Transverse colon (tissue), 4 donors: ENCODE measurements at regions not wholly inside any gene's neighbourhood (a gene's known extent, or its start where the extent isn't known, plus 50 kb on each side); places are given as distances from the start of the nearest gene placed in this dataset.

Experiments
- DNase-seq: peaks from one replicate; pipeline ENCODE4 v3.0.0-alpha.2; 2019
- H3K27ac ChIP-seq, 4 donors: fragments of 200-600 bp; sonication (generic); 2 replicates each; pipeline ENCODE4 v1.5.1; 2016 to 2018; ENCODE audit warnings: inconsistent platforms in 4 of 4
- H3K27me3 ChIP-seq: fragments of 200-600 bp; sonication (generic); 2 replicates; pipeline ENCODE4 v1.5.1; 2017; ENCODE audit warnings: inconsistent platforms
- H3K36me3 ChIP-seq, 4 donors: fragments of 200-600 bp; sonication (generic); 2 replicates each; pipeline ENCODE4 v1.5.1; 2017 to 2019; ENCODE audit warnings: inconsistent platforms in 4 of 4
- H3K4me1 ChIP-seq, 4 donors: fragments of 200-600 bp; sonication (generic); 2 replicates each; pipeline ENCODE4 v1.5.1; 2017 to 2020; ENCODE audit warnings: inconsistent platforms in 4 of 4
- H3K4me3 ChIP-seq, 4 donors: fragments of 200-600 bp; sonication (generic); 1 replicate in 1 of 4; 2 replicates in 3 of 4; pipeline versions ENCODE4 v1.5.1 to v1.6.1; 2017 to 2019; ENCODE audit warnings: inconsistent platforms in 4 of 4
- H3K9me3 ChIP-seq, 2 donors: fragments of 200-600 bp; sonication (generic); 2 replicates each; pipeline ENCODE4 v1.5.1; 2017 to 2019; ENCODE audit warnings: inconsistent platforms in 2 of 2
- EP300 ChIP-seq: sonication (generic); formaldehyde crosslinking; IDR thresholded peaks from one replicate; pipeline ENCODE4 v1.6.1; 2017; ENCODE audit warnings: antibody characterized with exemption, low read depth
- POLR2A ChIP-seq: fragments of 450-650 bp; IDR thresholded peaks from one replicate; pipeline ENCODE4 v1.6.1; 2016; ENCODE audit warnings: antibody characterized with exemption, mild to moderate bottlenecking, moderate library complexity
- POLR2AphosphoS5 ChIP-seq, 3 donors: sonication (generic); formaldehyde crosslinking; IDR thresholded peaks; one replicate each; pipeline ENCODE4 v1.6.1; 2016; ENCODE audit warnings: antibody characterized with exemption in 3 of 3
- WGBS, 2 donors: methylation state at CpG; one replicate each; pipeline ENCODE4 v1.1.5; 2018; ENCODE audit warnings: low coverage in 1 of 2; 5-methylcytosine and 5-hydroxymethylcytosine counted together
- in situ Hi-C, 4 donors: fragments of 200-750 bp; cut with MboI; loops; one replicate each; pipeline versions ENCODE4 v1.15.0 to v1.15.1; 2017; ENCODE audit warnings: low sequenced_read_pairs in 3 of 4, low pct_ligation_motif_present in 1 of 4, low pct_unique_long_range_greater_than_20kb in 1 of 4
- intact Hi-C: fragments of 100-400 bp; cut with DNase I; formaldehyde crosslinking; loops from one replicate; pipeline ENCODE4 v1.15.1; 2023; ENCODE audit warnings: low total_unique reads
- TF ChIP-seq, protein P1 (sequence below), 5 experiments: fragments of 200-600 bp in 3 of 5; fragments of 450-650 bp in 2 of 5; sonication (generic) in 3 of 5; IDR thresholded peaks; 1 replicate in 2 of 5; 2 replicates in 3 of 5; pipeline ENCODE4 v1.5.1; 2016 to 2017; ENCODE audit warnings: antibody characterized with exemption in 5 of 5, inconsistent platforms in 3 of 5, mild to moderate bottlenecking in 2 of 5, moderate library complexity in 1 of 5

DNA sequence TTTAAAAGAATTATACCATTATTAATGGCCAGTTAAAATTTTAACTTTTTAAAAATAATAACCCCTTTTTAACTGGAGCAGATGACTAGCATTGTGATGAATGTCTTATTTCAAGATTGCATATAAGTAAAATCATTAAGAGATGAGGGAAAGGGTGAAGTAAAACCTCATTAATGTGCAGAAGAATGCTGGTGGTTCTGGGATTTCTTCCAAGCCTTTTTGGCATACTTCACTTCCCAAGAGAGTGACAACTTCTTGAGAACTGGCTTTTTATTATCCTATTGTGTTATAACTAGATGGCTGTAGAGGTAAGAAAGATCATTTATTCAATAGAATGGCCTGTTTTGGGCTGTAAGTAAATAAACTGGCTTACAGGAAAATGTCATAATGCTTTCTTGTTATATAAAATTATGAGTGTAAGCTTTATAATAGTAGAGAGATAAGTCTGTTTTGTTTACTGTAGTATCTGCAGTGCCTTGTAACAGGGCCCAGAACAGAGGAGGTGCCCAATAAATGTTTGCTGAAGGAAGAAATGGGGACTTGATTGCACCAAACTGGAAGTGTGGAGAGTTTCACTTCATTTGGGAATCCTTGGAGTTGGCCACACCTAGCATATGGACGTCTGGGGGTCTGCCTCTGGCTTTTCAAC is 242.9 kb upstream of the PITX2 start:
- intact Hi-C loops (no loop called here), in situ Hi-C loops (no loop called here)
- no peak for DNase-seq
- no peaks in the 10 kb centered on the region for H3K27me3 ChIP-seq
- TF ChIP-seq POLR2A (no peak), EP300 (no peak)
- no peaks in the 10 kb centered on the region for H3K36me3 ChIP-seq
- no peak overlapping the region for H3K4me3 ChIP-seq
- peak overlapping the region in 3 of 4 donors; percentile 10 to 36 (median 32) for H3K27ac ChIP-seq
- H3K4me1 ChIP-seq, result peaks cover 0 to 27% (median 6%) of the 10 kb centered on the region in 4 donors
- H3K9me3 ChIP-seq, result no peaks in the 10 kb centered on the region
- 15% methylated on average over 1 of the region's 1 CpG; no CpG with 5 or more reads in 1 of the 2 donors for WGBS, 2 donors

DNA sequence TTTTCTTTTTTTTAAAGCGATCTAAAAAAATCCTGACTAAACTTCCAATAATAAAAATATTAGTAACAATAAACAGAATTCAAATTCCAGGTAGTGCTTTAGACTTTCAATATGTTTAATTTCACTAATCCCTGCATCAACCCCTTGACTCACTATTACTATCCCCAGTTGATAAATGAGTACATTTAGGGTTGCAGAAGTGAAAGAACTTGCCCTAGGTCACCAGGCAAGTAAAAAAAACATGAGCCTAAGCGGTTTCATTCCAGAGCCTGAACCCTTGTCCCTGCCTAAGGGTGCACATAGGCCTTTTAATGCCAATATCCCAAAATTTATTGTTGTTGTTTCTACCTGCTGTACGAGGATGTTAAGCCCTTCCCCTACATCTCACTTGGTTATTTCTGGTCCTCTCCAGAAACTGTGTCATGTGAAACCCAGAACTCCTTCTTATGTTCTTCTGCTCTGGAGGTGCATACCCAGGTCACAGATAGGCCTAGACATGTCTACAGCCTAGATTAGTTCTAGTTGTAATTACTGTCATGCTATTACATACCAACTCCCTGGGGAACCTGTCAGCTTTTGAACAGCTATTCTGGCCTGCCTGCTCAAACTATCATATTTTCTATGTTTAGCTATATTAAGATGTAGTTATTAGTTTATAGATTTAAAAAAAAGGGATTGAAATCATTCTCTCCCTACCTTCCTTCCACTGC is 244.5 kb upstream of the PITX2 start:
- no peak overlapping the region for H3K27ac ChIP-seq
- H3K27me3 ChIP-seq, result no peaks in the 10 kb centered on the region
- no peak overlapping the region for H3K4me3 ChIP-seq
- in situ Hi-C loops (no loop called here), intact Hi-C loops (no loop called here)
- H3K36me3 ChIP-seq, result no peaks in the 10 kb centered on the region
- 70 to 87% methylated on average over 3 of the region's 3 CpGs for WGBS, 2 donors
- DNase-seq, result no peak
- no peaks in the 10 kb centered on the region for H3K9me3 ChIP-seq
- TF ChIP-seq POLR2A (no peak), EP300 (no peak), POLR2AphosphoS5 (IDR thresholded peaks at IDR 0.05) (no peak)
- TF ChIP-seq, protein P1, sequence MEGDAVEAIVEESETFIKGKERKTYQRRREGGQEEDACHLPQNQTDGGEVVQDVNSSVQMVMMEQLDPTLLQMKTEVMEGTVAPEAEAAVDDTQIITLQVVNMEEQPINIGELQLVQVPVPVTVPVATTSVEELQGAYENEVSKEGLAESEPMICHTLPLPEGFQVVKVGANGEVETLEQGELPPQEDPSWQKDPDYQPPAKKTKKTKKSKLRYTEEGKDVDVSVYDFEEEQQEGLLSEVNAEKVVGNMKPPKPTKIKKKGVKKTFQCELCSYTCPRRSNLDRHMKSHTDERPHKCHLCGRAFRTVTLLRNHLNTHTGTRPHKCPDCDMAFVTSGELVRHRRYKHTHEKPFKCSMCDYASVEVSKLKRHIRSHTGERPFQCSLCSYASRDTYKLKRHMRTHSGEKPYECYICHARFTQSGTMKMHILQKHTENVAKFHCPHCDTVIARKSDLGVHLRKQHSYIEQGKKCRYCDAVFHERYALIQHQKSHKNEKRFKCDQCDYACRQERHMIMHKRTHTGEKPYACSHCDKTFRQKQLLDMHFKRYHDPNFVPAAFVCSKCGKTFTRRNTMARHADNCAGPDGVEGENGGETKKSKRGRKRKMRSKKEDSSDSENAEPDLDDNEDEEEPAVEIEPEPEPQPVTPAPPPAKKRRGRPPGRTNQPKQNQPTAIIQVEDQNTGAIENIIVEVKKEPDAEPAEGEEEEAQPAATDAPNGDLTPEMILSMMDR (IDR thresholded peaks at IDR 0.05), result no peak
- peaks cover 0 to 26% (median 6%) of the 10 kb centered on the region in 4 donors for H3K4me1 ChIP-seq

DNA sequence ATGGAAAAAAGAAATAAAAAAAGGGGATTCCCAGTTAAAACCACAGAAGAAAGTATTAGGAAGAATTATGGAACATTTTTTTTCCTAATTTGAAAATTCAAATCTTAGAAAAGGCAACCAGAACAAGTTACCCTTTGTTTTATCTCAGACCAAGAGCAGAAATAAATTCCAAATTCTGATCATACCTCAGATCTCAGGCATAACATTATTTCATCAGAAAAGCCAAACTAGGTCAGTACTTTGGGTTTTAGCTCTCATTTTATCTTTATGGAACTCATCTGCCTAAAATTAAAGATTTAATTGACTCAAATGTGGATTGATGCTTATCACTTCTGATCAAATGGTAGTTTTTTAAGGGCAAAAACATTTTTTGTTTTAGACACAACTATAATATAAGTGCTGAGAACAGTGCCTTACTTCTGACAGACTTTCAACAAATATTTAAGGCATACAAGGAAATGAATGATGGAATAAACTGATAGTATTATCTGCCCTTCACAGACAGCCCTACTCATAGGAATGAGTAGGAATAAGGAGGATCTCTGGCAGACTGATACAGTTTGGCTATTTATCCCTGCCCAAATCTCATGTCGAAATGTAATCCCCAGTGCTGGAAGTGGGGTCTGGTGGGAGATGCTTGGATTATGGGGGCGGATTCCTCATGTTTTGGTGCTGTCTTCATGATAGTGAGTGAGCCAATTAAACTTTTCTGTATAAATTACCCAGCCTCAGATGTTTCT is 245.3 kb upstream of the PITX2 start:
- Histone ChIP-seq H3K4me3 (no peak overlapping the region), H3K27me3 (no peaks in the 10 kb centered on the region), H3K36me3 (no peaks in the 10 kb centered on the region), H3K9me3 (no peaks in the 10 kb centered on the region), H3K4me1 (peaks cover 0 to 26% (median 6%) of the 10 kb centered on the region in 4 donors), H3K27ac (no peak overlapping the region)
- TF ChIP-seq POLR2A, result no peak
- TF ChIP-seq, protein P1 (IDR thresholded peaks at IDR 0.05), result no peak
- TF ChIP-seq EP300, result no peak
- TF ChIP-seq POLR2AphosphoS5 (IDR thresholded peaks at IDR 0.05), result no peak
- in situ Hi-C loops, result no loop called here
- WGBS, 2 donors, result 80 to 93% methylated on average over 1 to 2 of the region's 2 CpGs
- no peak for DNase-seq
- intact Hi-C loops, result no loop called here

DNA sequence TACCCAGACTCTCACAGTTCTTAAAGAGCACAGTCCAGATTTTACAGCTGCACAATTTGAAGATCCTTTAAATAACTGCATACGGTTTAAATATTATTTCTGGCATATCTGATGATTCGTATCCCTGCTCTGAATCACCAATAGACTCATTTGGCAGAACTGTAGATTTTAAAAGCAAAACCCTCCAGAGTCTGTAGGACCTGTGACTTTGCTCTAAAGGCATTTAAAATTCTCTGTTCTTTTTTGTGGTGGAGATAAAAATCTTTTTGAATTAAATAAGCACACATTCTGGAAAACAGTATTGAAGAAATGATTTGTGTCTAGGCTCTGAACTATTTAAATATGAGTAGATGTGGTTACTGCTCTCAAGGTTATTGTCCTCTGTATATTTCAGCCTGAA is 246.2 kb upstream of the PITX2 start:
- 32 to 36% methylated on average over 2 of the region's 2 CpGs for WGBS, 2 donors
- no peaks in the 10 kb centered on the region for H3K36me3 ChIP-seq
- H3K4me1 ChIP-seq, result peaks cover 0 to 26% (median 6%) of the 10 kb centered on the region in 4 donors
- no peak for DNase-seq
- H3K27ac ChIP-seq, result no peak overlapping the region
- TF ChIP-seq POLR2AphosphoS5 (IDR thresholded peaks at IDR 0.05) (no peak), EP300 (no peak), POLR2A (no peak)
- TF ChIP-seq, protein P1 (IDR thresholded peaks at IDR 0.05), result no peak
- no peak overlapping the region for H3K4me3 ChIP-seq
- no peaks in the 10 kb centered on the region for H3K9me3 ChIP-seq
- no peaks in the 10 kb centered on the region for H3K27me3 ChIP-seq
- intact Hi-C loops, result no loop called here
- in situ Hi-C loops, result no loop called here
